MM.1S (cell line): ENCODE measurements at regions not wholly inside any gene's neighbourhood (a gene's known extent, or its start where the extent isn't known, plus 50 kb on each side); places are given as distances from the start of the nearest gene placed in this dataset.

ENCODE experiments used
- EZH2 ChIP-seq: fragments of 300-600 bp; sonication (generic); optimal IDR thresholded peaks from 2 replicates; pipeline ENCODE3; 2017; ENCODE audit warnings: low read depth, mild to moderate bottlenecking, antibody characterized with exemption, low read length, mixed read lengths
- TF ChIP-seq, protein P1 (sequence below): fragments of 300-600 bp; sonication (generic); IDR thresholded peaks from 2 replicates; pipeline ENCODE4 v1.5.1; 2016; ENCODE audit warnings: antibody characterized with exemption, low read length, mixed read lengths

DNA sequence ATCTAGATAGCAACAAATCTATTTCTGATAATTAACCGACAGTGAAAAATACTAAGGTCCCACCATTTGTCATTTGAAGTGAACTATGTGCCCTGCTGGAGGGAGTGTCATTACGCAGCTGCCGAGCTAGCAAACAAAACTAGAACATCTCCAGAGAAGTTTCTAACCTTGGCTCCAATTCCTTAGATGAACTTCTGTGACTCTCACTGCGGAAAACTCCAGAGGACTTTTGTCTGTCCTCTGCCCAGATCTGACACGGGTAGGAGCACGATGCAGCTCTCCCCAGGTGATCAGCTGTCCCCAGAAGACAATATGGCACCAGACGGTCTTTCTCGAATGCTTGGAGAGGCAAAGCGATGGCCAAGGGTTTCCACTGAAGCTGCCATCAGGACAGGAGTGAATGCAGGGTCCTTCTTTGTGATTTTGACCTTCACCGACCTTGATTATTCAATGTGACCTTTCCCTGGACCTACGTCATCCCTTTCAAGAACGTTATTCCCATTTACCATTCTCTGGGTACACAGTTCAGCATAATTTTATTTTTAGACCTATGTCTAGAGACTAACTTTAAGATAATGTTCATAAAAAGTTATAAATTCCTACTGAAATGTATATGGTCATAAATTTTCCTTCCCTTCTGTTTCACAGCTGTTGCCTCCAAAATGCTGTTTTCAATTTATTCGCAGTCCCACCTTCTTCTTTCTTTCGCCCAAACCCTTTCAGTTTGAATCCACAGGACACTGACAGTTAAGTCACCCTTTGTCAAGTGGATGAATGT, 116.7 kb upstream of the C7orf33 start:
- TF ChIP-seq, protein P1, sequence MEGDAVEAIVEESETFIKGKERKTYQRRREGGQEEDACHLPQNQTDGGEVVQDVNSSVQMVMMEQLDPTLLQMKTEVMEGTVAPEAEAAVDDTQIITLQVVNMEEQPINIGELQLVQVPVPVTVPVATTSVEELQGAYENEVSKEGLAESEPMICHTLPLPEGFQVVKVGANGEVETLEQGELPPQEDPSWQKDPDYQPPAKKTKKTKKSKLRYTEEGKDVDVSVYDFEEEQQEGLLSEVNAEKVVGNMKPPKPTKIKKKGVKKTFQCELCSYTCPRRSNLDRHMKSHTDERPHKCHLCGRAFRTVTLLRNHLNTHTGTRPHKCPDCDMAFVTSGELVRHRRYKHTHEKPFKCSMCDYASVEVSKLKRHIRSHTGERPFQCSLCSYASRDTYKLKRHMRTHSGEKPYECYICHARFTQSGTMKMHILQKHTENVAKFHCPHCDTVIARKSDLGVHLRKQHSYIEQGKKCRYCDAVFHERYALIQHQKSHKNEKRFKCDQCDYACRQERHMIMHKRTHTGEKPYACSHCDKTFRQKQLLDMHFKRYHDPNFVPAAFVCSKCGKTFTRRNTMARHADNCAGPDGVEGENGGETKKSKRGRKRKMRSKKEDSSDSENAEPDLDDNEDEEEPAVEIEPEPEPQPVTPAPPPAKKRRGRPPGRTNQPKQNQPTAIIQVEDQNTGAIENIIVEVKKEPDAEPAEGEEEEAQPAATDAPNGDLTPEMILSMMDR, result no peak
- no peak for TF ChIP-seq EZH2
